HG03025 (cell line): ENCODE measurements at regions not wholly inside any gene's neighbourhood (a gene's known extent, or its start where the extent isn't known, plus 50 kb on each side); places are given as distances from the start of the nearest gene placed in this dataset.

Source experiments
- ATAC-seq: cut with Tn5 transposase; IDR thresholded peaks from one replicate; pipeline ENCODE4 v1.9.1; 2021; ENCODE audit warnings: mild to moderate bottlenecking, moderate library complexity; ENCODE audit not compliant: unreplicated experiment, low FRiP score

- no peak for ATAC-seq
These were observed 788.3 kb downstream of the TBC1D22A start for GRCh38 chr22:47550524-47551430.

DNA sequence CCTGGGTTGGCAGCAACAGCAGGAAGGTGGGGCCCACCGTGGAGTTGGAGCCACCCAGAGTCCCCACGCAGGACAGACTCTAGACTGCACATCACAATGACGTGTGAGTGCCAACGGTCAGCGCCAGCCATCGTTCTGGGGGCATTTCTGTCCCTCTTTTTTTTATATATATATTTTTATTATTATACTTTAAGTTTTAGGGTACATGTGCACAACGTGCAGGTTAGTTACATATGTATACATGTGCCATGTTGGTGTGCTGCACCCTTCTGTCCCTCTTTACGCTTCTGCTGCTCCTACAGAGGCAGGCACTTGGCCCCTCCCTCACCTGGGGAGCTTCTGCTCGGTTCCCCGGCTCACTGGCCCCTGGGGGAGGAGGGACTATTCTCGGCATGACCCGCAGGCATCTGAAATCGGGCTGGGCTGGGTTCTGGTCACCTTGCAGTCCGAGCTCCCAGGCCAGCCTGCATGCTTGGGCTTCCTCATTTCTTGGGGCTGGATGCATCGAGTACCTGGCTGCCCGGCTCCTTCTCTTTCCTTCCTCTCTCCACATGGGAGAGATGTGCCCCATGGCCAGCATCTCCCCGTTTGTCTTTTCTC is 787.4 kb downstream of the TBC1D22A start:
- ATAC-seq: no peak

DNA sequence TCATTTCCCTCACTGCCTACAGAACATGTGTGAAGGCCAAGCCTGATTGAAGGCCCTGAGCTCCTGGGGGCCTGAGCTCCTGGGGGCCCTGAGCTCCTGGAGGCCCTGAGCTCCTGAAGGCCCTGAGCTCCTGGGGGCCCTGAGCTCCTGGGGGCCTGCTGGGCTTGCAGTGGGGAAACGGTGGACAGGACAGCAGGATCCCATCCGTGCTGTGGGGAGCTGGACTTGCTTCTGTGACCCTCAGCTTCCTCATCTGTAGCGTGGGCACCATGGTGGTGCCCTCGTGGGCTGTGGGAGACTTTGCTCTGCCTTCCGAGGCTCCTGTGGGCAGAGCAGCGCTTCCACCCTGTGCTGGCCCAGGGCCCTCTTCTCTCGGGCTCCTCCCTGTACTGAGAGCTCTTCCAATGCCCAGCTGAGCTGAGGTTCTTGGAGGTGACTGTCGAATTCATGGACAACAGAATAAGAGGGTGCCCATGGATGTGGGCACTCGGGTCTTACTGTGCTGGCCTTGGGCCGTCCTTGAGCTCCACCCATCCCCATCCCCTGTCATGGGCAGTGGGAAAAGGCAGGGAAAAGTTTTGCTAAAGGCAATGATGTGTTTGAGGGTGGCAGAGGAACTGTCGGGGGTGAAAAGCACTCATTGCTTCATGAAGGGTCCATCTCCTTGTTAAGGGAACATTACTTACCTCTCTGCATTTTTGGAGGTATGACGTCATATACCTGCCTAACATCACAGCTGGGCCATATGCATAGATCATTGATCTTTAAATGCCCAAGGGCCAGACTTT is 786.7 kb downstream of the TBC1D22A start:
- ATAC-seq: no peak

GRCh38 chr22:47547881-47548650 is 785.6 kb downstream of the TBC1D22A start:
- ATAC-seq: no peak

DNA sequence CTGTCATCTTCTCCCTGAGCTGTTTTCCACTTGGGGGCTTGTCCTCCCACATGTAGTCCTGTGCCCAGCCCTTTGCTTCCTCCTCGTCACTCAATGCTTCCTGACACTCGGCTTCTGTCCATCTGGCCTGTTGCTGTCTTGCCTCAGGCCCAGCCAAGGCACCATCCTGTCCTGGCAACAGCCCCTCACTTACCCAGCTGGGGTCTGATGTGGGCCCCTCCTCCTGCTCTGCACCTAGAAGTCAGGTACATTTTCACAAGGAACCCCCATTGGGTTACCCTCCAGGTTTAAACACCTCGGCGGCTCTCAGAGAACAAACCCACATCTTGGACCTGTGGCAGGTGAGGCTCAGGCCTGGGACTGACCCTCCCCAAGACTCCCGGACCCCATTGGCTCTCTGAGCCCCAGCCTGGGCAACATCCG is 784.8 kb downstream of the TBC1D22A start:
- no peak for ATAC-seq

GRCh38 chr22:47544696-47545095 is 782.2 kb downstream of the TBC1D22A start:
- no peak for ATAC-seq

- no peak for ATAC-seq
These were observed 781.0 kb downstream of the TBC1D22A start for GRCh38 chr22:47543447-47543846.

DNA sequence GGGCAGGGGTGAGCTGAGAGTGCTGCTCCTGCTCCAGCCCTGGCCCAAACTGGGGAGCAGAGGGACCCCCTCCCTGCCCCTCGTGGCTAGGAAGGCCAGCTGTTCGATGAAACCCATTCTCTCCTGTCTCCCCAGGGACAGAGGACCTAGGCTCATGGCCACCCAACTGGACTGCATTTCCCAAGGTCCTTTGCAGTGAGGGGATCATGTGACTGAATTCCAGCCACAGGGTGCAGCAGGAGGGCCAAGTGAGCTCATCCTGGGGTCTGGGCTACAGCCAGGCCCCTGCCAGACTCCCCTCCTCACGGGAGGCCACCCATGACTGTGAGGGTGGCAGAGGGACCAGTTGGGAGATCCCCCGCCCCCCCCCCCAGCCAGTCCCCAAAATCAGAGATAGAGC is 777.6 kb downstream of the TBC1D22A start:
- no peak for ATAC-seq

- ATAC-seq: no peak
These were observed 776.9 kb downstream of the TBC1D22A start for GRCh38 chr22:47539374-47539773.

GRCh38 chr22:47535681-47536080 is 773.2 kb downstream of the TBC1D22A start:
- no peak for ATAC-seq

DNA sequence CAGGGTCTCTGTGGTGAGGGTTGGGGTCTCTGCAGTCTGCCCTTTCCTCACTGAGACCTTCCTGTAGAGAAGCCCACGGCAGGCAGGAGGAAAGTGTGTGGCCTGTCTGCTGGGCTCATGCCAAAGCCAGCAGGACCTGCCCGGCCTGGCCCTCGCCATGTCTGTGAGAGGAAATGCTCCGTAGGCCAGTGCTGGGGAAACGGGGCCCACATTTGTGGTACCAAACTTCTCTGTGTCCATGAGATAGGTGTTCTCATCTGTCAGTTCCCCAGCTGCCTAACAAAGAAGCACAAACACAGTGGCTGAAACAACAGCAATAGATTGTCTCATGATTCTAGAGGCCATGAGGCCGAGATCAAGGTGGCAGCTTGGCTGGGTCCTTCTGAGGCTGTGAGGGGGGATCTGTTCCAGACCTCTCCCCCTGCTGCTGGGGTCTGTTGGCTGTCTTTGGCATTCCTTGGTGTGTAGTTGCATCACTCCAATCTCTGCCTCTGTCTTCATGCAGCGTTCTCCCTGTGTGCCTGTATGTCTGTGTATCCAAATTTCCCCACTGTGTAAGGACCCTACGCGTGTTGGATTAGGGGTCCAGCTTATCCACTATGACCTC is 772.5 kb downstream of the TBC1D22A start:
- no peak for ATAC-seq

DNA sequence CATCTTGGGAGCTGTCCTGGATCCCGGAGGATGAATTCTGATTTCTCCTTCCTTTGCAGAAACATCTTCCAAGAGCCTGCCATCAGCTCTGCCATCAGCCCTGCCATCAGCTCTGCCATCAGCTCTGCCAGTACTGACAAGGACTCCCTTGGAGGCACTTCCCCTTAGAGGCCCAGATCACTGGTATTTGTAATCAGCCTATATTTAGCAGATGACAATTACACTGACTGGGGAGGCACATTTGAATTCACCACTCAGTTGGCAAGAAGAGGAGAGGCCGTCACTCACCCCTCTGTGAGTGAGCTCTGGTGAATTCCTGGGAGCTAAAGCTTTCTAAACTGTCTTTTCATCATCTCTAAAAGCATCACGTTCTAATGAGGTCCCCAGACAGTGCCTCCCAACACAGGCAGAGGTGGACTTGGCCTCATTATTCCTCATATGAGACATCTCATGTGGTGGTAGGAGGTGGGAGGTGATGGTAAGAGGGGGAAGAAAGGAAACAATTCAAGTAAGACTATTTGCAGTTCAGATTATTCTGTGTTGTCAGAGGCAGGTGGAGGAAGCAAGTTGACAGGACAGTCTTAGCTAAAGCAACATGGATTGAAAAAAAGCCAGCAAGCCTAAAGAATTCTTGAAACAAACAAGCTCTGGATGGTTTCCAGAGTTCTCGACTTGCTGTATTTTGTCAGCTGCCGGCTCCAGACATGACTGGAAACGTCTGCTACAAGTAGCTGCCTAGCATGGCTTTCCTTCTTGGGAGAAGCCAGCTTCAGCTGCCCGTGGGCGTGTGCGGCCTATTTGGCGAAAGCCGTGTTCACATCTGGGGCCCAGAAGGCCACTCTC is 771.7 kb downstream of the TBC1D22A start:
- ATAC-seq: no peak

DNA sequence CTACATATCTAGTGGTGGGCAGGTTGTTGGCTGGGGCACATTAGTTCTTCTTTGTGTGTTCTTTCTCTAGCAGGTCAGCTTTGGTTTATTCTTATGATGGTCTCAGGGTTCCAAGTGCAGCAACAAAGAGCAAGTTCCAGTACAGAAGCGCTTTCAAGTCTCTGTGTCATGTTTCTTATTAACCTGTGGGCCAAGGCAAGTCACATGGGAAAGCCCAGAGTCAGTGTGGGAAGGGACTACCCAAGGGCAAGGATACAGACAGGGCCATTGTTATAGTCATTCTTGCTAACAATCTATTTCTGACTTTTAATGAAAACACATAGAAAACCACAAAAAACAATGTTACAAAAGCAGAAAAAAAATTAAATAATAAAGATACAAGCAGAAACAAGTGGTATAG is 754.6 kb downstream of the TBC1D22A start:
- ATAC-seq: no peak

DNA sequence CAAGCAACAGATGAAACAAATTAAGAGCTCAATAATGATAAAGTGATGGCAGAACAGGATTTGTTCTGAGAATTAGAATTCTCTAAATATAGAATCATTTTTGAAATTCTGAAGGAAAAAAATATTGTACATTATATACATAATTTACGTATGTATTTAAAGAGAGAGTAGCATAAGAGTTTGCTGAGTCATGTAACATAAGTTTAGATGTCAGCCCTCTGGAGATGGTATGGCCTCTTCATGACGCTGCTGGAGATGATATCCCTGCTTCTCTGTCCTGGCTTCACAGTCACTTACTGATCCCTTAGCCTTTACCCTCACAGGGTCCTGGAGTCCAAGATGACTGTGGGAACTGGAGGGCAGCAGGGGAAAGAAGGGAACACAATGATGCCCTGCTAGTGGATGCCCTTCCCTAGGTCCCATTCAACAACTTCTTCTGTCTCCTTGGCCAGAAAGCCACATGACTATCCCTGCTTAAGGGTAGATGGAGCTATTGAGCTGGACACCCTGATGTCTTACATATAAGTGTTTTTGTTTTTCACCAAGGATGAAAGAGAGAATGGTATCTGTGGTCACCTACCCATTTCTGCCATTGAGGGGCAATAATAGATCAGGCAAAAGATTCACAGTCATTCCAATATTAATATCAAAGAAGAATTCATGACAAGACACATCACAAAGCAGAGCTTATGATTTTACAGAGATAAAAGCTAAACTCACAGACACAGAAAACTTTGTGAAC is 753.1 kb downstream of the TBC1D22A start:
- ATAC-seq: no peak

DNA sequence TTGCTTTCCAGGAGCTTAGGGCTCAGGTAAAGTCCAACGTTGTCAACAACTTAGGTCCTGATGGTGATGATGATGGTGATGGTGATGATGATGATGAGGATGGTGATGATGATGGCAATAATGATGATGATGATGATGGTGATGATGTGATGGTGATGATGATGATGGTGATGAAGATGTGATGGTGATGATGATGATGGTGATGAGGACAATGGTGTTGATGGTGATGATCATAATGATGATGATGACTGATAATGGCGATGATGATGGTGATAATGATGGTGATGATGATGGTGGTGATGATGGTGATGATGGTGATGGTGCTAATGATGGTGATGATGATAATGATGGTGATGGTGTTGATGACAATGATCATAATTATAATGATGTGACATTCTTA is 750.2 kb downstream of the TBC1D22A start:
- ATAC-seq: no peak

- no peak for ATAC-seq
These were observed 742.5 kb downstream of the TBC1D22A start for GRCh38 chr22:47504962-47505361.

DNA sequence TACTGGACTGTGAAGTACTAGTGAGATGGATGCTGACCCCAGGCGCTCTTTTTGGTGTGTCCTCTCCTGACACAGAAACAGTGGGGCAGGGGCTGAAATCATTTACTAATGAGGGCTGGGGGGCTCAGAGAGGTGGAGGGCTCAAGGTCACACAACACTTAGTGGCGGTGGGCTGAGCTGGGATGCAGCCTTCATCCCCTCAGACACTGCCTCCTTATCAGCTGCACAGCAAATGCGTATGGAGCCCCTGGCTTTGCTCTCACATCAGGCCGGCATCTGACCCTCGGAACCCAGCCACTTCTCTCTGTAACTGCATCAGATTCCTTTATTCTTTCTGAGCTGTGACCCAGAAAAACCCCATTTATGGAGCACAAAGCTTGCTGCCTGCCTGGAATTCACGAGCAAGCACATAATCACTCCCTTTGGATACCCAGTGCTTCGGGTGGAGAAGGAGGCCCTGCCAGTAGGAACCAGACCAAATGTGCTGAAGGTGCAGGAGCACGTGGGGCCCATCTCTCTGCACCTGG is 736.6 kb downstream of the TBC1D22A start:
- no peak for ATAC-seq

GRCh38 chr22:47497666-47498065 is 735.2 kb downstream of the TBC1D22A start:
- no peak for ATAC-seq
